ENCODE measurements at regions not wholly inside any gene's neighbourhood (a gene's known extent, or its start where the extent isn't known, plus 50 kb on each side); places are given as distances from the start of the nearest gene placed in this dataset.

GRCh38 chrX:138982365-138982764 lies 270.8 kb upstream of the FGF13 start:
- TF ChIP-seq, protein P1, sequence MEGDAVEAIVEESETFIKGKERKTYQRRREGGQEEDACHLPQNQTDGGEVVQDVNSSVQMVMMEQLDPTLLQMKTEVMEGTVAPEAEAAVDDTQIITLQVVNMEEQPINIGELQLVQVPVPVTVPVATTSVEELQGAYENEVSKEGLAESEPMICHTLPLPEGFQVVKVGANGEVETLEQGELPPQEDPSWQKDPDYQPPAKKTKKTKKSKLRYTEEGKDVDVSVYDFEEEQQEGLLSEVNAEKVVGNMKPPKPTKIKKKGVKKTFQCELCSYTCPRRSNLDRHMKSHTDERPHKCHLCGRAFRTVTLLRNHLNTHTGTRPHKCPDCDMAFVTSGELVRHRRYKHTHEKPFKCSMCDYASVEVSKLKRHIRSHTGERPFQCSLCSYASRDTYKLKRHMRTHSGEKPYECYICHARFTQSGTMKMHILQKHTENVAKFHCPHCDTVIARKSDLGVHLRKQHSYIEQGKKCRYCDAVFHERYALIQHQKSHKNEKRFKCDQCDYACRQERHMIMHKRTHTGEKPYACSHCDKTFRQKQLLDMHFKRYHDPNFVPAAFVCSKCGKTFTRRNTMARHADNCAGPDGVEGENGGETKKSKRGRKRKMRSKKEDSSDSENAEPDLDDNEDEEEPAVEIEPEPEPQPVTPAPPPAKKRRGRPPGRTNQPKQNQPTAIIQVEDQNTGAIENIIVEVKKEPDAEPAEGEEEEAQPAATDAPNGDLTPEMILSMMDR (IDR thresholded peaks at IDR 0.05 in 4 of 5, conservative IDR thresholded peaks at IDR 0.05 in 1 of 5): no peak
- no peak for TF ChIP-seq POLR2A (IDR thresholded peaks at IDR 0.05)
